ENCODE measurements at regions not wholly inside any gene's neighbourhood (a gene's known extent, or its start where the extent isn't known, plus 50 kb on each side); places are given as distances from the start of the nearest gene placed in this dataset.

DNA sequence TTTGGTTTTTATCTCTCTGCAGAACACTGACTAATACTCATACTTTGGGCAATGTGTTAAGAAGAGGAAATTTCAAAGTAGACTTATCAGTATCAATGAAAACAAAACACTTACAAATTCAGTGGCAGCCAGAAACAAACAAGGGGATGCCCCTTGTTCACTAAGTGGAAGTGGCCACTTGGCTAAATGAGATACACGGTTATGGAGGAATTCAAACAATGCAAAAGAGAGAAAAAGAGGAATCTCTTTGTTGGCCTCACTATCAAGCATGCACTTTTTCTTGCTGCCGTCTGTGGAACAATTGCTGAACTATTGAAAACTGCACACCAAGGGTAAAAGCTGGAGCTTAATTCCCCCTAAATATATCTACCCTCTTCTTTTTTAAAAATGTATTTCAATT is 2044.9 kb upstream of the CDH6 start:
- TF ChIP-seq, protein P1, sequence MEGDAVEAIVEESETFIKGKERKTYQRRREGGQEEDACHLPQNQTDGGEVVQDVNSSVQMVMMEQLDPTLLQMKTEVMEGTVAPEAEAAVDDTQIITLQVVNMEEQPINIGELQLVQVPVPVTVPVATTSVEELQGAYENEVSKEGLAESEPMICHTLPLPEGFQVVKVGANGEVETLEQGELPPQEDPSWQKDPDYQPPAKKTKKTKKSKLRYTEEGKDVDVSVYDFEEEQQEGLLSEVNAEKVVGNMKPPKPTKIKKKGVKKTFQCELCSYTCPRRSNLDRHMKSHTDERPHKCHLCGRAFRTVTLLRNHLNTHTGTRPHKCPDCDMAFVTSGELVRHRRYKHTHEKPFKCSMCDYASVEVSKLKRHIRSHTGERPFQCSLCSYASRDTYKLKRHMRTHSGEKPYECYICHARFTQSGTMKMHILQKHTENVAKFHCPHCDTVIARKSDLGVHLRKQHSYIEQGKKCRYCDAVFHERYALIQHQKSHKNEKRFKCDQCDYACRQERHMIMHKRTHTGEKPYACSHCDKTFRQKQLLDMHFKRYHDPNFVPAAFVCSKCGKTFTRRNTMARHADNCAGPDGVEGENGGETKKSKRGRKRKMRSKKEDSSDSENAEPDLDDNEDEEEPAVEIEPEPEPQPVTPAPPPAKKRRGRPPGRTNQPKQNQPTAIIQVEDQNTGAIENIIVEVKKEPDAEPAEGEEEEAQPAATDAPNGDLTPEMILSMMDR (IDR thresholded peaks at IDR 0.05) = no peak
- TF ChIP-seq POLR2A (IDR thresholded peaks at IDR 0.05) (no peak), POLR2AphosphoS5 (IDR thresholded peaks at IDR 0.05) (no peak)
